LoVo (cell line): ENCODE measurements at regions not wholly inside any gene's neighbourhood (a gene's known extent, or its start where the extent isn't known, plus 50 kb on each side); places are given as distances from the start of the nearest gene placed in this dataset.
"Not testable (repeated sequence)": the region's sequence is repeated elsewhere in the genome, so short reads cannot be mapped to it uniquely, and the experiment has no call there.

Source experiments
- DNase-seq: peaks from one replicate; pipeline ENCODE4 v3.0.0-alpha.2; 2016; ENCODE audit warnings: low spot score

GRCh38 chr9:1554081-1555035, 460.8 kb upstream of the SMARCA2 start:
- no peak for DNase-seq

DNA sequence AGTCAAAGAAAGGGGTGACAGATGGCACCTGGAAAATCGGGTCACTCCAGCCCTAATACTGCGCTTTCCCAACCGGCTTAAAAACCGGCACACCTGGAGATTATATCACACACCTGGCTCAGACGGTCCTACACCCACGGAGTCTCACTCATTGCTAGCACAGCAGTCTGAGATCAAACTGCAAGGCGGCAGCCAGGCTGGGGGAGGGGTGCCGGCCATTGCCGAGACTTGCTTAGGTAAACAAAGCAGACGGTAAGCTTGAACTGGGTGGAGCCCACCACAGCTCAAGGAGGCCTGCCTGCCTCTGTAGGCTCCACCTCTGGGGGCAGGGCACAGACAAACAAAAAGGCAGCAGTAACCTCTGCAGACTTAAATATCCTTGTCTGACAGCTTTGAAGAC, 456.5 kb upstream of the SMARCA2 start:
- not testable (repeated sequence) for DNase-seq

DNA sequence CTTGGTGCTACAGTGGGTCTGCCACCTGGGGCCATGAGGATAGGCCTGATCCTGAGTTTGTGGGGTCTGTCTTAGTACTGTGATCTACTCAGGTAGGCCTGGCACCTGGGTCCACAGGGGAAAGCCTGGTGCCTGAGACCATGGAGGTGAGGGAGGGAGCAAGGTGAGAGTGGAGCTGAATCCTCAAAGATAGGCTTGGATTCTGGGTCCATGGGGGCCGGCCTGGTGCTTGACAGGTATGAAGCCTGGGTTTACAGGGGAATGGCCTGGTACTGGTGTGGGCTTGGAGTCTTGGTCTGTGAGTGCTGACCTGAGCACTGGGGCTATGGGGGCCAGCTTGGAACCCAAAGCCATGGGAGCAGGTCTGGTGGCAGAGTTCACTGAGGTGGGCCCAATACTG, 439.2 kb upstream of the SMARCA2 start:
- no peak for DNase-seq

- no peak for DNase-seq
Observed at GRCh38 chr9:1580215-1580614, 434.9 kb upstream of the SMARCA2 start.

DNA sequence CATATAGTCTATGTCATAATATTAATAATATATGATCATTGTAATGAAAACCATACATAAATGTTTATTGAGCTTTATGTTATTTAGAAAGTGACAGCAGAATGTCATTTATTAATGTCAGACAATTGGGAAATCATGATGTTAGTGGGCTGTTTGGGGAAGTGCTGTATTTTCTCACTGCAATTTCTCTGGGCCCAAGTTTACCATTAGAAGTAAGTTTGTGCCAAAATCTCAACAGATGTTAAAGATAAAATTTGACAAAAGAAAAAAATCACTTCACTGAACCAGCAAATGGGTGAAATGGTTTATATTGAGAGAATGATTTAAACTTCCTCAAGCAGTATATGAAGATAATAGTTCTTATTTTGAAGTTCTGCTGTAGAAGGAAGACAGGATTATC, 433.2 kb upstream of the SMARCA2 start:
- no peak for DNase-seq

DNA sequence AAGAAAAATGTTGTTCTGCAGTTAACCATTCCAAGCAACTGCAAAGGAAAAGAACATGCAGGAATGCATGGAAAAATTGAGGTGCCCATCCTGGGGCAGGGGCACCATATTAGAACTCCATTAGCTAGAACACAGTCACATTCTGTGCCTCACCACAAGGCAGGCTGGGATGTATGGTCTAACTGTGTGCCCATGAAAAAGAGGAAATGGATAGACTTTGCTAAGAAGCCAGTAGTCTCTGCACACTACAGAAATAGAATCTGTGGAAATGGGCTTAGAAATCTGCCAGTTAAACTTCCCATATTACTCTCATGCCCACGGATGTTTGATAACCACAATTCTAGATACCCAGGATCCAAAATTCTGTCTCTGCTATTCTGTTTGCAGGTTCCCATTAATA, 423.8 kb upstream of the SMARCA2 start:
- DNase-seq: no peak

DNA sequence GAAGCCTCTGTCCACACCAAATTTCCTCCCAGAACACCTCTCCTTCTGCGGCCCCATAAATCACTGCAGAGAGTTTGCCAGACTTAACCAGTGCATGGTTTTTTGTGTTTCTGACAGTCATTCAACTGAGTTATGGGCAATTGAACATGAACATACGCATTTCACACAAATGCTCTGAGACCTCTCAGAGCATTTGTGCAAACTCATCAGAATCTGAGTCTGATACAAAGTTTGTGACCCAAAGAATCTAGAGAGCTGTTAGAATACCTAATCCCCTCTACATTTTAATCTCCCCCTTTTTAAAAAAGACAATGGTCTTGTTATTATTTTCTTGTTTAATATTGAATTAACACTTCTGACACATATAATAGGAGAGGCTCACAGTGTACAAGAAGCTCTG, 416.9 kb upstream of the SMARCA2 start:
- DNase-seq: no peak

- no peak for DNase-seq
Observed at GRCh38 chr9:1599961-1600360, 415.2 kb upstream of the SMARCA2 start.

DNA sequence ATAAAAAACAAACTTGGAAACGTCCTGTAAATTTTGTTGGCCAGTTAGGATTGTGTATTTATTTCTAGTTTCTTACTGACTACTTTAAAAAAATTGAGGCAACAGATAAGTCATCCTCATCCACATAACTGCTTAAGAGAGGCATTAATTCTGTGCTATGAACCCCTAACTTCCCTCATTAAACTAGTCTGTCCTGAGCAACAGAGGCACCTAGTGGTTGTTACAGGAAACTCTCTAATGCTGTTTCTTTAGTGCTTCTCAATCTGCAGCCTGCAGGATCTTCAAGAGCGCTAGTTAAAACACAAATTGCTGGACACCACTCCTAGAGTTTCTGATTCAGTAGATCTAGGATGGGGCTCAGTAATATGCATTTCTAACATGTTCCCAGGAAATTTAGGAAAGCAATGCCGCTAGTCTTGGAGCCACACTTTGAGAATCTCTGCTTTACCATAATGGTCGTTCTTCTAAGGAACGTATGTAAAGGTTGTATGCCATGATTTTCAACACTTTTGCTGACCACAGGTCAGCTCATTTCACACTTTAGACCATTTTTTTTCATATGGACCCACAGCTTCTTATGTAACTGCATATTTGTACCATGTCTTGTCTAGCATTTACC, 410.1 kb upstream of the SMARCA2 start:
- DNase-seq: peak; percentile 43

- no peak for DNase-seq
Observed at GRCh38 chr9:1606253-1606652, 408.9 kb upstream of the SMARCA2 start.

- DNase-seq: no peak
Observed at GRCh38 chr9:1612886-1613285, 402.3 kb upstream of the SMARCA2 start.

DNA sequence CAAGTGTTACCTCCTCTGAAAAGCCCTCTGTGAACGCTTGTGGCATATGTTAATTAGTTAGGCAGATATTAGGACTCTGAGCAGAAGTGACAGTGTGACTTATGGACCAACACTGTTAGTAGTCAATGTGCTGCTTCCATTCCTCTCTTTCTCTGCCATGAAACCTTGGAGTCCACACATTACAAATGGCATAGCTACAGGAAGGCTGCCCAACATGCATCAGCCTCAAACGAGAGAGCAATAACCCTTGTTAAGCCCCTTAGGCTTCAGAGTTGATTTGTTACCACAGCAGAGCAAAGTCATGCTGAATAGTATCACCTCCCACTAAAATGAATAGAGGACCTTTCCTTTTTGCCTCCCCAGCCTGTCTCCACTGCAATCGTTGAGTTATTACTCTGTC, 397.7 kb upstream of the SMARCA2 start:
- no peak for DNase-seq

- peak; percentile 17 for DNase-seq
Observed at GRCh38 chr9:1619915-1620710, 395.0 kb upstream of the SMARCA2 start.

- DNase-seq: no peak
Observed at GRCh38 chr9:1637401-1637800, 377.7 kb upstream of the SMARCA2 start.

DNA sequence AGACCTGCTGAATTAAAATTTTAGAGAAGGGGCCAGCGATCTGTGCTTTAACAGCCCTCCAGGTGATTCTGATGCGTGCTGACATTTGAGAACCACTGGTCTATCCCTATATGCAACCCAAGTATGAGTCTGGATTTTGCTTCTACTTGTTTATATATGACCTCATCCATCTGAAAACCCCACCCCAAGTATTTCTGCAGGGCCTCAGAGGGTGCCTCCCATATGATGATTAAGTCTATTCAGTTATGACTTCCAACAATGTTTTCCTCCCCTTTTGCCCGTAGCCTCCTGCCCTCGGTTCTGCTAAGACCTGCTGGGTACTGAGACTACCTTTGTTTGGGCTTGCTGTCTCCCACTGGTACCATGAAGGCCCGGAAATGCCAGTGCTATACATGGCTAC, 376.0 kb upstream of the SMARCA2 start:
- no peak for DNase-seq

DNA sequence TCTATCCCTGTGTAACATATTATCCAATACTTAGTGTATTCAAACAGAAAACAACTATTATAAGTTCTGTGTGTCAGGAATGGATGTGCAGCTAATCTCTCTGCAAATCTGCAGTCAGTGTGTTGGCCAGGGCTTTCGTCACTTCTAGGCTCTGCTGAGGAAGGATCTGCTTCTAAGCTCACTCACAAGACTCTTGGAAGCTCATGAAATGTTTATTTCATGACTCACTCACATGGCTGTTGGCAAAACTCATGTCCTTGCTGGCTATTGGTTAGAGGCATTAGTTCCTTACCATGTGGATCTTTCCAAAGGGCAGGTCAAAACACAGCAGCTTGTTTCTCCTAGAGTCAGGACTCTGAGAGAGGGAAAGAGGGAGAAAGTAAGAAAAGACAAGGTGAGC, 367.4 kb upstream of the SMARCA2 start:
- DNase-seq: no peak

- DNase-seq: no peak
Observed at GRCh38 chr9:1653282-1653681, 361.9 kb upstream of the SMARCA2 start.

- no peak for DNase-seq
Observed at GRCh38 chr9:1658661-1659362, 356.3 kb upstream of the SMARCA2 start.

DNA sequence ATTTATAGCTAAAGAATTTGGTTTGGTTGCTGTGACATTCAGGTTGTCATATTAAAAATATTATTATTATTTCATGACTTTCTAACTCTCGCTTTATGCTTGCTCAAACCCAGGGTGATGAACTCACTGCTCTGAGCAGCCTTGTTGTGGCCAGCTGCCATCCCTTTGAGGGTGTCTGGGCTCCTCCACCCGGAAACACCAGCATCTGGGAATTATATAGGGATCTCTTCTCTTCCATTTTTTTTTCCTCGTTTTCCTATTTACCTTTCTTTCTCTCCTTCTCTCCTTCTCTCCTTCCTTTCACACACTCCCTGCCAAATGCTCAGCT, 355.8 kb upstream of the SMARCA2 start:
- DNase-seq: no peak

DNA sequence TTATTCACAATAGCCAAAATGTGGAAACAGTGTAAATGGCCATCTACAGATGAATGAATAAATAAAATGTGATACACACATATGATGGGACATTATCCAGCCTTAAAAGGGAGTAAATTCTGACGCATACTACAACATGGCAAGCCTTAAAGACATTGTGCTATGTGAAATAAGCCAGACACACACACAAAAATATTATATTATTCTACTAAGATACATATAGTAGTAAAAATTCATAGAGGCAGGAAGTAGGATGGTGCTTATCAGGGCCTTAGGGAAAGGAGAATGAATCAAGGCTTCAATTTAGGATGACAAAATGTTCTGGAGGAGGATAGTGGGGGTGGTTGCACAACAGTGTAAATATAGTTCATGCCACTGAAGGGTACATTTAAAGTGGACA, 346.7 kb upstream of the SMARCA2 start:
- no peak for DNase-seq

DNA sequence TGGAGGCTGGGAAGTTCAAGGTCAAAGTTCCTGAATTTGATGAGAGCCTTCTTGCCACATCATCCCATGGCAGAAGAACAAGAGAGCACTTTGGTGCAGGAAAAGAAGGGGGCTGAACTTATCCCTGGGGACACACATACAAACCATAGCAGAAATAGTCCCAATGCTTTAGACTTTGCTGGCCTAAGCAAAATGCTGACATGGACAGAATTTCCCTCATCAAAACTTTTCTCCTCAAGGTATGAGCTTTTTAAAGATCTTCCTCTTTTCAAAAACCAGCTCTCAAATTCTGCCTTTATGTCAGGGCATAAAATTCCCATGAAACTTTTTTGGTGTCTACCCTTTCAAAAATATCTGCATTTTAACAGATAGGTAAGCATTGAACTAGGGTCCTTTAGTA, 341.8 kb upstream of the SMARCA2 start:
- no peak for DNase-seq

- no peak for DNase-seq
Observed at GRCh38 chr9:1676771-1677170, 338.4 kb upstream of the SMARCA2 start.
